Gastrocnemius medialis (tissue), 4 donors: ENCODE measurements at regions not wholly inside any gene's neighbourhood (a gene's known extent, or its start where the extent isn't known, plus 50 kb on each side); places are given as distances from the start of the nearest gene placed in this dataset.

Source experiments
- POLR2A ChIP-seq, 2 donors: fragments of 450-650 bp; IDR thresholded peaks; one replicate each; pipeline ENCODE4 v1.6.1; 2017; ENCODE audit warnings: antibody characterized with exemption in 2 of 2, mild to moderate bottlenecking in 2 of 2, moderate library complexity in 2 of 2
- TF ChIP-seq, protein P1 (sequence below), 5 experiments: fragments of 450-650 bp in 3 of 5; fragments of 200-600 bp in 2 of 5; sonication (generic) in 2 of 5; IDR thresholded peaks in 4 of 5; conservative IDR thresholded peaks in 1 of 5; 1 replicate in 4 of 5; 2 replicates in 1 of 5; pipeline ENCODE4 v1.5.1; 2016 to 2019; ENCODE audit warnings: antibody characterized with exemption in 5 of 5, mild to moderate bottlenecking in 3 of 5, moderate library complexity in 3 of 5

DNA sequence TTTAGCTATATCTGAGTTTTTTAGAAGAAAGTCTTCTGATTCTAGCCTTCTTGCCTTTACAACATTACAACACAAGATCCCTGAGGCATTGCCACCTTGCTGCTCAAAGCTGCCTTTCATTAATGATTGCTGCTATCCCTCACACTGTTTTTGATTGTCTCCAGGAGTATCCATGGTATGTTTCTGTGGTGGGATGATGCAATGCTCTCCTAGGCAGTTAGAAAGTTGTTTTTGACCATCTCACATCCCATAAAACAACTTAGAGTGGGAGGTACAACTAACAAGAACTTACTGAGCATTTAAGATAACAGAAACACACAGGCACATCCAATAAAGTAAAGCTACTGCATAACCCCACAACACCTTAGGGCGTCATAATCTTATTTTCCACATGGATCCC, 1156.0 kb upstream of the LRRTM3 start:
- TF ChIP-seq, protein P1, sequence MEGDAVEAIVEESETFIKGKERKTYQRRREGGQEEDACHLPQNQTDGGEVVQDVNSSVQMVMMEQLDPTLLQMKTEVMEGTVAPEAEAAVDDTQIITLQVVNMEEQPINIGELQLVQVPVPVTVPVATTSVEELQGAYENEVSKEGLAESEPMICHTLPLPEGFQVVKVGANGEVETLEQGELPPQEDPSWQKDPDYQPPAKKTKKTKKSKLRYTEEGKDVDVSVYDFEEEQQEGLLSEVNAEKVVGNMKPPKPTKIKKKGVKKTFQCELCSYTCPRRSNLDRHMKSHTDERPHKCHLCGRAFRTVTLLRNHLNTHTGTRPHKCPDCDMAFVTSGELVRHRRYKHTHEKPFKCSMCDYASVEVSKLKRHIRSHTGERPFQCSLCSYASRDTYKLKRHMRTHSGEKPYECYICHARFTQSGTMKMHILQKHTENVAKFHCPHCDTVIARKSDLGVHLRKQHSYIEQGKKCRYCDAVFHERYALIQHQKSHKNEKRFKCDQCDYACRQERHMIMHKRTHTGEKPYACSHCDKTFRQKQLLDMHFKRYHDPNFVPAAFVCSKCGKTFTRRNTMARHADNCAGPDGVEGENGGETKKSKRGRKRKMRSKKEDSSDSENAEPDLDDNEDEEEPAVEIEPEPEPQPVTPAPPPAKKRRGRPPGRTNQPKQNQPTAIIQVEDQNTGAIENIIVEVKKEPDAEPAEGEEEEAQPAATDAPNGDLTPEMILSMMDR (IDR thresholded peaks at IDR 0.05 in 4 of 5, conservative IDR thresholded peaks at IDR 0.05 in 1 of 5): no peak
- no peak for TF ChIP-seq POLR2A (IDR thresholded peaks at IDR 0.05)
